ENCODE measurements at regions not wholly inside any gene's neighbourhood (a gene's known extent, or its start where the extent isn't known, plus 50 kb on each side); places are given as distances from the start of the nearest gene placed in this dataset.
"Not testable (repeated sequence)": the region's sequence is repeated elsewhere in the genome, so short reads cannot be mapped to it uniquely, and the experiment has no call there.

DNA sequence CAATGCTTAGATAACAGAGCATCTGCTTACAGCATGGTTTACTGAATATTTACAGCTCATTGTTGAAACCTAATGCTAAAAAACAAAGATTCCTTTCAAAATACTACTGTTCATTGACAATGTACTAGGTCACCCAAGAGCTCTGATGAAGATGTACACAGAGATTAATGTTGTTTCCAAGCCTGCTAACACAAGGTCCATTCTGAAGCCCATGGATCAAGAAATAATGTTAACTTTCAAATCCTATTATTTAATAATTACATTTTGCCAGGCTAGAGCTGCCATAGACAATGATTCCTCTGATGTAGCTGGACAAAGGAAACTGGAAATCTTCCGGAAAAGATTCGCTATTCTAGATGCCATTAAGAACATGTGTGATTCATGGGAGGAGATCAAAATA, 355.6 kb downstream of the TENT5A start:
- Mint-ChIP-seq H3K36me3 (ENCODE audit: low read depth) (no peaks in the 10 kb centered on the region), H3K9me3 (peaks cover 5% of the 10 kb centered on the region), H3K4me1 (ENCODE audit: low read depth) (no peaks in the 10 kb centered on the region), H3K27ac (no peak overlapping the region), H3K4me3 (no peak overlapping the region), H3K27me3 (ENCODE audit: low read depth) (no peaks in the 10 kb centered on the region)
- no peak for DNase-seq
- intact Hi-C loops (cut with micrococcal nuclease): no loop called here
- CTCF ChIA-PET: no interaction called here

DNA sequence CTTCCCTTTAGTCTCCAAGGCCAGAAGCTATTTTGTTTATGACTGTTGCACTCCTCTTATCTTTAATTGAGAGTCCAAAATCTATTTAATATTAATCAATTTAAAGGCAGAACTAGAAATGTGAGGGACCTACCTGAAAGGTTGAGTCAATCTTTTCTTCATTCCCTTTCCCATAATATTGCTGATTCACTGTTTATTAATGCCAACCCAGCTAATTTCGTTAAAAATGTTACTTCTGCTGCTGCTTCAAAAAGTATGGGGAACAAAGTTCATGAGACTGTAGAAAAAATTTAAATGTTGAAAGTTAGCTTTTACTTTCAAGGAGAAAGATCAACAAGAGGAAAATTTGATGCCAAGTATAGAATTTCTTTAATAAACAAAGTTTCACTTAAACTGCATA, 365.3 kb downstream of the TENT5A start:
- CTCF ChIA-PET: no interaction called here
- intact Hi-C loops (cut with micrococcal nuclease): no loop called here
- H3K4me3 Mint-ChIP-seq: no peak overlapping the region
- no peaks in the 10 kb centered on the region for H3K4me1 Mint-ChIP-seq (ENCODE audit: low read depth)
- no peaks in the 10 kb centered on the region for H3K36me3 Mint-ChIP-seq (ENCODE audit: low read depth)
- no peaks in the 10 kb centered on the region for H3K27me3 Mint-ChIP-seq (ENCODE audit: low read depth)
- H3K9me3 Mint-ChIP-seq: peaks cover under 1% of the 10 kb centered on the region
- DNase-seq: no peak
- H3K27ac Mint-ChIP-seq: no peak overlapping the region

DNA sequence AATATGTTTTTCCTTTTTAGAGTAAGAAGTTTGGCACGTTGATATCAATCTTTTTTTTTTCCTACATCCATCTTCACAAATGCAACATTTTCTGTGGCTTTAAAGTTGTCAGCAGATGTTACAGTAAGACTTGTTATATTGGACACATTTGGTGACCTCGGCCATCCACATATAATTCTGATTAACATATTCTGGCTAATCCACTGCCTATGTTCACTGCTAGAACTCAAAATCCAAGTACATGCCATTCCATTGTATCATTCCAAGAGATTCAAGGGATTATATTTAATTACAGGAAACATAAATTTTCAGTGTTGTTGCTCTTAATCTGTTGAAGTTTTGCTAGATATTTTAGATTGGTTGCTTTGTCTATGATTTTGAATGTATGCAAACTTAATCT, 367.6 kb downstream of the TENT5A start:
- Mint-ChIP-seq H3K36me3 (ENCODE audit: low read depth) (no peaks in the 10 kb centered on the region), H3K4me3 (no peak overlapping the region), H3K9me3 (no peaks in the 10 kb centered on the region), H3K4me1 (ENCODE audit: low read depth) (no peaks in the 10 kb centered on the region), H3K27me3 (ENCODE audit: low read depth) (no peaks in the 10 kb centered on the region), H3K27ac (no peak overlapping the region)
- intact Hi-C loops (cut with micrococcal nuclease): no loop called here
- no peak for DNase-seq
- CTCF ChIA-PET: no interaction called here

DNA sequence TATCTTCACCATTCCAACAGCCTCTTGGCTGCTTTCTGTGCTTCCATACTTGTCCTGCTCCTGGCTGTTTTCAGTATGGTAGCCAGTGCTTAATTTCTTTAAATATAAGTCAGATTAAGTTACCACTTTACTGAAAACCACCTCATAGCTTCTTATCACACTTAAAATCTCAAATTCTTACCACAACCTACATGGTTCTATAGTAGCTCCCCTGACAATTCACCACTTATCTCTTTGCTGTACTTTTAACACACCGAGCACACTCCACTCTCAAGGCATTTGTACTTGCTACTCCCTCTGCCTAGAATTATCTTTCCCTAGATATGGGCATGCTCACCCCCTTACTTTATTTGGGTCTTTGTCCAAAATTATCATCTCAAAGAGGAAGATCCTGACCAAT, 369.0 kb downstream of the TENT5A start:
- Mint-ChIP-seq H3K27me3 (ENCODE audit: low read depth) (no peaks in the 10 kb centered on the region), H3K4me1 (ENCODE audit: low read depth) (no peaks in the 10 kb centered on the region), H3K27ac (no peak overlapping the region), H3K36me3 (ENCODE audit: low read depth) (no peaks in the 10 kb centered on the region), H3K9me3 (no peaks in the 10 kb centered on the region), H3K4me3 (no peak overlapping the region)
- CTCF ChIA-PET: no interaction called here
- intact Hi-C loops (cut with micrococcal nuclease): no loop called here
- no peak for DNase-seq

DNA sequence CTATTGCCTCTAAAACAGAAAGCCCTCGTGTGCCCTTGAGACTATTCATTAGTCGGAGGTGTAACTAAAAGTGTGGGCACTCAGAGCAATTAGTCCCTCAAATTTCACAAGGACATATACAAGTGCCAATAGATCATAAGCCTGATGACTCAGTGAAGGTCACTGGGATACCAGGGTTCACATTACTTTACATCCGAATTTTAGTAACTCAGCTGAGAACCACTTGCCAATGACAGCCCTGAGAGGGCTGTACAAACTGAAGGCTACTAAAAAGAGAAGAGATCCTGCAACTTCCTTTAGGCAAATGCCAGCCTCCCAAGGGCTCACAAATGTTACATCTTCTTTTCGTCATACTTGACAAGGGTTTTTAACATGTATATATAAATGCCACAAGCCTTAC, 369.6 kb downstream of the TENT5A start:
- DNase-seq: no peak
- no peaks in the 10 kb centered on the region for H3K27me3 Mint-ChIP-seq (ENCODE audit: low read depth)
- intact Hi-C loops (cut with micrococcal nuclease): no loop called here
- CTCF ChIA-PET: no interaction called here
- no peak overlapping the region for H3K27ac Mint-ChIP-seq
- H3K4me1 Mint-ChIP-seq (ENCODE audit: low read depth): no peaks in the 10 kb centered on the region
- H3K36me3 Mint-ChIP-seq (ENCODE audit: low read depth): no peaks in the 10 kb centered on the region
- H3K9me3 Mint-ChIP-seq: no peaks in the 10 kb centered on the region
- no peak overlapping the region for H3K4me3 Mint-ChIP-seq

DNA sequence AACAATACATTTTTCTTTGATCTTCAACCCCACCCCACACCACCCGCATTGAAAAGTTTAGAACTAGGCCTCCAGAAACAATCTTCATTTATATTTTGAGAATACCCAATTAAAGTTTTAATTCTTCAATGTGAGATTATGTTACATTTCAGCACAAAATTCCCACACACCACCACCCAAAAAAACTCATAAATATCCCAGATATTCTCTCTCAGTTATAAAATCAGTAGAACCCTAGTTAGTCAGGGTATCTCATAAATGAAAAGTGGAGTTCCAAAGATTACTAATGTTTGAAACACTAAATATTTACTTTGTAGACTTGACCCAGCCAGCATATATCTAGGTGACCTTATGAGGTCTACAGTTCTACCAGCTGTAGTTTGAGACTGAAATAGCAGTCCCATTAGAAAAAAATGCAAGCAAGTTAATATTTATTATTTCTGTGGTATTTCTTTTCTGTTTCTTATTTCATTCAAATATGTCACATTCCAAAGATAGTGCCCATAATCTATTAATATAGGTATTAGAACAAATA, 371.0 kb downstream of the TENT5A start:
- no peak for DNase-seq
- CTCF ChIA-PET: interaction anchor here (0.7 kb wide), 1 partner anchor 8 kb away, joined by 3 read pairs; no protein-coding TSS in a partner anchor
- intact Hi-C loops (cut with micrococcal nuclease): no loop called here
- no peaks in the 10 kb centered on the region for H3K36me3 Mint-ChIP-seq (ENCODE audit: low read depth)
- no peaks in the 10 kb centered on the region for H3K4me1 Mint-ChIP-seq (ENCODE audit: low read depth)
- no peak overlapping the region for H3K4me3 Mint-ChIP-seq
- H3K9me3 Mint-ChIP-seq: no peaks in the 10 kb centered on the region
- H3K27me3 Mint-ChIP-seq (ENCODE audit: low read depth): no peaks in the 10 kb centered on the region
- no peak overlapping the region for H3K27ac Mint-ChIP-seq

DNA sequence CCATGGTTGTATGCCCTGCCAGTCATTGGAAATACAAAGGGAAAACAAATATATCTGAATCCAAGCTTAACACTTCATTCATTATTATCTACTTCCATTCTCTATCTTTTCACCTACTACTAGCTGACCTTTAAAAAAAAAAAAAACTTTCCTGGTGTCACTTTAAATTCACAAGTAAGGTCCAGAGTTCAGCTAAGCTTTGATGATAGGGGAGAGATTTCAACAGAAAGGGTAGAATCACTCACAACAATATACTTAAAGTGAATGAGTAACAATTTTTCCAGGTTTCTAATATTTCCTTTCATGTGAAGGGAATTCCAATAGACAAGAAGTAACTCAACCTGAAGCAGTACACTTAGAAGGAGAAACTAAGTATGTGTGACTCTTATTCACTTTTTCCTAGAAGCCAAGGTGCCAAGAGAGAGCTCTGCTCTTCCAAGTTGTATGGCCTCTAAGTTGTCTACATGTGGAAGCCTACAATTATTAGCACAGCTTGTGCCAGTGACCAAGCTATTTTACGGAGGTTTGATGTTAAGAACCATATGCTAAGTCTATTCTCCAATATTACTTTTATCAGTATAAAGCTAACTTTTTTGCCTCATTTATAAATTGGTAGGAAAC, 371.7 kb downstream of the TENT5A start:
- no peak for DNase-seq
- CTCF ChIA-PET: interaction anchor here (0.6 to 0.7 kb wide), 2 partner anchors 9 to 13 kb away, joined by 3 read pairs; no protein-coding TSS in a partner anchor
- H3K36me3 Mint-ChIP-seq (ENCODE audit: low read depth): no peaks in the 10 kb centered on the region
- H3K27me3 Mint-ChIP-seq (ENCODE audit: low read depth): no peaks in the 10 kb centered on the region
- intact Hi-C loops (cut with micrococcal nuclease): no loop called here
- no peaks in the 10 kb centered on the region for H3K4me1 Mint-ChIP-seq (ENCODE audit: low read depth)
- H3K9me3 Mint-ChIP-seq: no peaks in the 10 kb centered on the region
- no peak overlapping the region for H3K4me3 Mint-ChIP-seq
- H3K27ac Mint-ChIP-seq: no peak overlapping the region

DNA sequence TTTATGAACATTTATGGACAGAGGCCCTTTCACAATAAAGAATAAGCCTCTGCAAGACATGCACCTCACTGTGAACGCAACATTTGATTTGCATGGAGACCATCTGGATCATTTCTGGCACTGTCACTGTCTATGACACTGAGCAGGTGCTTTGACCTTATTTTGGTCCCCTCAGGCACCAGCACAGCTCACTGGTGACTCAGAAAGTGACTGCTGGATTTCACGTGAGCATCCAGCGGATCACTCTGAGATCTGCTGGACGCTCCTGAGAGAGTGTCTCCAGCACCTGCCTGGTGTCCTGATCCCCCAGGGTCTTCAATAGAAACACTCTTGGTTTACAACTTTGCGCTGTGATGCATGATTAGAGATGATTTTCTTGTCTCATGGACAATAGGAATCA, 375.7 kb downstream of the TENT5A start:
- Mint-ChIP-seq H3K4me3 (no peak overlapping the region), H3K4me1 (ENCODE audit: low read depth) (no peaks in the 10 kb centered on the region), H3K27me3 (ENCODE audit: low read depth) (no peaks in the 10 kb centered on the region), H3K27ac (no peak overlapping the region), H3K9me3 (no peaks in the 10 kb centered on the region), H3K36me3 (ENCODE audit: low read depth) (no peaks in the 10 kb centered on the region)
- DNase-seq: no peak
- intact Hi-C loops (cut with micrococcal nuclease): no loop called here
- CTCF ChIA-PET: no interaction called here

DNA sequence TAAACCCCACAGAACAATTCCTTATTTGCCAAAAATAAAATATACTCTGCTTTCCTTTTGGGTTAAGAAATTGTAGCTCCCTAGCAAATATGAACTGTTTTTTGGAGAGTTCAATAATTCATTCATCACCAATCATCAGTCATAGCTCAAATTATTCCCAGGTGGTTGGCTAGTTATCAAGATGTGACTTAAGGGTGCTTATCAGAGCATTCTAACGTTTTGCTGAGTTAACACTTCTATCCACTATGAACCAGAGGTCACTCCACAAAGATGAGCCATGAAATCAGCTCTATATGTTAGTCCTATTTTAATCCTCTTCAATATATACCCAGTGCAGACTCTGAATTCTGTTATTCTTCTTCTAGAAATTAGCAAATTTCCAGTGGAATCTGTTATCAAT, 379.1 kb downstream of the TENT5A start:
- Mint-ChIP-seq H3K9me3 (no peaks in the 10 kb centered on the region), H3K27me3 (ENCODE audit: low read depth) (no peaks in the 10 kb centered on the region), H3K36me3 (ENCODE audit: low read depth) (no peaks in the 10 kb centered on the region), H3K4me3 (no peak overlapping the region), H3K4me1 (ENCODE audit: low read depth) (no peaks in the 10 kb centered on the region), H3K27ac (no peak overlapping the region)
- CTCF ChIA-PET: no interaction called here
- DNase-seq: no peak
- intact Hi-C loops (cut with micrococcal nuclease): no loop called here

DNA sequence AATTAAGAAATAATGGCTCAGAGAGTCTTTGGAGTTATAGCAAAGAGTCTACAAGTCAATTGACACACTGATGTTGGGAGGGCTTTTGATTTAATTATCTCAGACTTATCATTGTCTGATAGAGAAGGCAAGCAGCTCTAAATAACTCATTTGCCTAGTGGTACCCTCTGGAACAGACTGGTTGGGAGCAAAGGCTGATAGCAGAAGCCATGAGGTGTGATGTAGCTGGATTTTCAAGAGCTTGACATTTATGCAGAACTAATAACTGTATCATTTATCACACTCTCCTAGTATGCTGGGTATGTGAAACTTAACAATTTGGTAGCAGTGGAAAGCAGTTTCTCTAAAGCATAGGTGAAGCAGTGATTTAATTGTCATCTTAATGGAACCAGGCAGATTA, 380.6 kb downstream of the TENT5A start:
- Mint-ChIP-seq H3K27ac (no peak overlapping the region), H3K9me3 (no peaks in the 10 kb centered on the region), H3K27me3 (ENCODE audit: low read depth) (no peaks in the 10 kb centered on the region), H3K4me3 (no peak overlapping the region), H3K36me3 (ENCODE audit: low read depth) (no peaks in the 10 kb centered on the region), H3K4me1 (ENCODE audit: low read depth) (no peaks in the 10 kb centered on the region)
- CTCF ChIA-PET: no interaction called here
- DNase-seq: no peak
- intact Hi-C loops (cut with micrococcal nuclease): no loop called here

DNA sequence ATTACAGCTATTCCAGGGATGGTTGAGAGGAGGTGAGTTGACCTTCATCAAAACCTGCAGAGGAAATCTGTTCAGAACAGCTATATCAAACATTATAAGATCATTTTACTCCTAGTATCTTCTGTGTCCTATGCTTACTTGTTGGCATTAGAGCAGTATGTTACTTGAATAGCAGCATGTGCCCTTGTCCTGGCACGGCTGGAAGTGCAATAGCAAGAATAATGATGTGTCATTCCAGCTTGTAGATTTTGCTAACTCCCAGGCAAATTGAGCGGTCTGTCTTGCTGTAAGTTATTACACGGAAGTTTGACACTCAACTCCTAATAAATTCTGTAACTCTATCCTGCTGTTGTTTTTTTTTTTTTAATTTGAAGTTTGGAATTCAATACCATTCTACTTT, 385.5 kb downstream of the TENT5A start:
- Mint-ChIP-seq H3K36me3 (ENCODE audit: low read depth) (no peaks in the 10 kb centered on the region), H3K4me3 (no peak overlapping the region), H3K9me3 (no peaks in the 10 kb centered on the region), H3K27me3 (ENCODE audit: low read depth) (no peaks in the 10 kb centered on the region), H3K4me1 (ENCODE audit: low read depth) (no peaks in the 10 kb centered on the region), H3K27ac (no peak overlapping the region)
- DNase-seq: no peak
- CTCF ChIA-PET: no interaction called here
- intact Hi-C loops (cut with micrococcal nuclease): no loop called here

DNA sequence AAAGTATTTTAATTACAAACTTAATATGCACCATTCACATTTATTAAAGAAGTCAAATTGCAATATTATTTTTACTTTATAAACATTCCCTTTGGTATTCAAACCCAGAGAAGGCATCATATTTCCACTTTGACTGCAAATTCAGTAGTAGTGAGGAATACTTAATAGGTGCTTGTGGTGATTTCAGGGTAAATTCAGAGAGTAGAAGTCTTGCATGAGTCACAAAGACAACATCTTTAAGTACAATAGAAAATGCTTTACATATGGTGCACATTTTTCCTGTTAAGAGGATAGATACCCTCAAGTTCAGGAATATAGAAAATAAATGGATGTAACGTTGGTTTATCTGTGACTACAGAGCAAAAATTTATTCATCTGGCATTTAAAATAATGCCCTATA, 390.2 kb downstream of the TENT5A start:
- H3K4me3 Mint-ChIP-seq: no peak overlapping the region
- intact Hi-C loops (cut with micrococcal nuclease): no loop called here
- no peaks in the 10 kb centered on the region for H3K27me3 Mint-ChIP-seq (ENCODE audit: low read depth)
- CTCF ChIA-PET: no interaction called here
- H3K9me3 Mint-ChIP-seq: no peaks in the 10 kb centered on the region
- H3K4me1 Mint-ChIP-seq (ENCODE audit: low read depth): no peaks in the 10 kb centered on the region
- no peaks in the 10 kb centered on the region for H3K36me3 Mint-ChIP-seq (ENCODE audit: low read depth)
- no peak overlapping the region for H3K27ac Mint-ChIP-seq
- DNase-seq: no peak

DNA sequence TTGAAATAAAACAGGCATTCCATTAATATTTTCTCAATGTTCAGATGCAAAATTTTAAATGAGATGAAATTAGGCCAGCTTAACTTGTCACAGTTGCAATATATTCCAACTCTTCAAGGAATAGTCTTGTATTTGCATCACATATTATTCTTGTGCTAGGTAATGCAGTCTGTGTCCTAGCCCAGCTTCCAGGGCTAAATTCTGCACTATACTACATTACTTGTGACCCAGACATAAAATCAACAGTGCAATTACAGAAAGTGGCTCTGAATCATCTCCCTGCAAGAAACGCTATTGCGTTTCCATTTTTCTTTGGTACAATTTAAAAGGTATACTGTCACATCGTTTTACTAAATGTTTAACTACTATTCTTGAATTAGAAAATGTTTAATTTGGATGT, 399.2 kb downstream of the TENT5A start:
- Mint-ChIP-seq H3K4me3 (no peak overlapping the region), H3K27me3 (ENCODE audit: low read depth) (no peaks in the 10 kb centered on the region), H3K9me3 (peaks cover 4% of the 10 kb centered on the region), H3K4me1 (ENCODE audit: low read depth) (no peaks in the 10 kb centered on the region), H3K27ac (no peak overlapping the region), H3K36me3 (ENCODE audit: low read depth) (no peaks in the 10 kb centered on the region)
- DNase-seq: no peak
- intact Hi-C loops (cut with micrococcal nuclease): no loop called here
- CTCF ChIA-PET: no interaction called here

DNA sequence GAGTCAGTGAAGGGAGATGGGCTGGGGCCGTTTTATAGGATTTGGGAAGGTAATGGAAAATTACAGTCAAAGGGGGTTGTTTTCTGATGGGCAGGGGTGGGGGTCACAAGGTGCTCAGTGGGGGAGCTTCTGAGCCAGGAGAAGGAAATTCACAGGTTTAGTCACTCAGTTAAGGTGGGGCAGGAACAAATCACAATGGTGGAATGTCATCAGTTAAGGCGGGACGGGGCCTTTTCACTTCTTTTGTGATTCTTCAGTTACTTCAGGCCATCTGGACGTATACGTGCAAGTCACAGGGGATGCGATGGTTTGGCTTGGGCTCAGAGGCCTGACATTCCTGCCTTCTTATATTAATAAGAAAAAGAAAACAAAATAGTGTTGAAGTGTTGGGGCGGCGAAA, 408.5 kb downstream of the TENT5A start:
- CTCF ChIA-PET; H3K36me3 Mint-ChIP-seq (ENCODE audit: low read depth); H3K27ac Mint-ChIP-seq; H3K4me1 Mint-ChIP-seq (ENCODE audit: low read depth); H3K4me3 Mint-ChIP-seq; H3K27me3 Mint-ChIP-seq (ENCODE audit: low read depth); intact Hi-C loops (cut with micrococcal nuclease); DNase-seq; H3K9me3 Mint-ChIP-seq: not testable (repeated sequence)
